Breast epithelium (tissue), 3 donors: ENCODE measurements at regions not wholly inside any gene's neighbourhood (a gene's known extent, or its start where the extent isn't known, plus 50 kb on each side); places are given as distances from the start of the nearest gene placed in this dataset.

Source experiments
- CTCF ChIP-seq, 3 donors: fragments of 450-650 bp; IDR thresholded peaks; one replicate each; pipeline ENCODE4 v1.5.1; 2016 to 2017; ENCODE audit warnings: antibody characterized with exemption in 3 of 3, mild to moderate bottlenecking in 3 of 3, moderate library complexity in 3 of 3
- POLR2A ChIP-seq: fragments of 450-650 bp; IDR thresholded peaks from one replicate; pipeline ENCODE4 v1.6.1; 2016; ENCODE audit warnings: antibody characterized with exemption, mild to moderate bottlenecking, moderate library complexity

- TF ChIP-seq CTCF (IDR thresholded peaks at IDR 0.05) = no peak
- TF ChIP-seq POLR2A = no peak
These were observed 855.0 kb downstream of the REEP3 start for GRCh38 chr10:64376167-64376566.
